ENCODE measurements at regions not wholly inside any gene's neighbourhood (a gene's known extent, or its start where the extent isn't known, plus 50 kb on each side); places are given as distances from the start of the nearest gene placed in this dataset.

DNA sequence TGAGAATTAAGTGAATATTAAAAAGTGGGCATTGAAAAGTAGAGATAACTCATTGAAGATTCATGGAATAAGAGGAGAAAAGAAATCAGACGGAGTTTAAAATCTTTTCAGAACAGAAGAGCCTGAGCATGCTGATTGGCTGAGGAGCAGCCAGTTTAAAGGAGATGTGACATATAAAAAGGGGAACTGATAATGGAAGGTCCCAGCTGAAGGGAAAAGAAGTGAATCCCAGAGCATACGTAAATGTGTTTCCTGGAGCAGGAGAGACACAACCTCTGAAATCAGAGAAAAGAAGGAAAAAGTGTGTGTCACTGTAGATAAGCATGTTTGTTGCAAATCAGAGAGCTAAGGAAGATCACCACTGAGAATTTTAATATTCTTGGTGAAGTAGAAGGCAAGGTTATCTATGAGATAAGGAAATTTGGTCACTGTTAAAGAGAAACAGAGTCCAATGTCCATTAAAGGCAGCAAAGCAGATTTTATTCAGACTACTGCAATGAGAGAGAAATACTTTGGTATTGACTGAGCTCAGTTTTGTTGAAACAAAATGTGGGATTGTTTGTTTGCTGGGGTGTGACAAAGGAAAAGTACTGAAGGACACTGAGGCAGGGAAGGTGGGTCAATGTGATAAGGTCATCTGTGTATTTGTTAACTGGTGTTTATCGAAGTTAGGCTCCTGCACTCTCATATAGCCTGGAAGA lies 84.6 kb upstream of the WDR72 start:
- Mint-ChIP-seq H3K27ac (no peak overlapping the region; a peak in 1 of 7 replicates), H3K27me3 (ENCODE audit: low read depth) (no peaks in the 10 kb centered on the region), H3K4me3 (no peak overlapping the region), H3K36me3 (ENCODE audit: insufficient read depth in 1 of 3, low read depth in 3 of 3) (0 out of 7 replicates have a peak, but pooled peaks cover 0 to 5% (median 0%) of the 10 kb centered on the region in 3 experiments), H3K4me1 (no peaks in the 10 kb centered on the region), H3K9me3 (peaks cover 0 to 3% of the 10 kb centered on the region in 2 experiments; a peak in 1 of 5 replicates)
- Histone ChIP-seq H3T11ph (ENCODE audit: low read length) (no peak overlapping the region), H3K4me1 (ENCODE audit: insufficient read depth, low read length) (no peaks in the 10 kb centered on the region), H2AK5ac (ENCODE audit: insufficient read length, low read length) (no peak overlapping the region), H2BK12ac (ENCODE audit: insufficient read length, low read depth, low read length) (no peak overlapping the region), H3K27ac (ENCODE audit: insufficient read length, low read depth, low read length) (no peak overlapping the region), H4K5ac (ENCODE audit: insufficient read length, low read depth, low read length) (no peak overlapping the region), H4K91ac (ENCODE audit: insufficient read length, low read depth, low read length) (no peak overlapping the region), H2BK20ac (ENCODE audit: low read depth, low read length, poor library complexity, severe bottlenecking) (no peak overlapping the region), H3K79me2 (ENCODE audit: insufficient read depth, low read length) (no peaks in the 10 kb centered on the region), H4K8ac (replicated peaks; ENCODE audit: insufficient read length, low read depth, low read length) (no peak overlapping the region), H3K27me3 (ENCODE audit: insufficient read depth, low read length) (no peaks in the 10 kb centered on the region), H3K4me2 (ENCODE audit: insufficient read depth, insufficient read length, low read length) (no peak overlapping the region), H2BK120ac (ENCODE audit: low read depth, low read length, poor library complexity, severe bottlenecking) (no peak overlapping the region), H3K9me3 (ENCODE audit: control insufficient read depth, low read depth, low read length) (no peaks in the 10 kb centered on the region), H2AFZ (ENCODE audit: low read length) (no peak overlapping the region), H2BK5ac (ENCODE audit: insufficient read length, low read length) (no peak overlapping the region), H3K9ac (ENCODE audit: extremely low read depth, insufficient read length, low read length) (no peak overlapping the region), H3K23me2 (ENCODE audit: insufficient read length, low read depth, low read length, poor library complexity, severe bottlenecking) (no peaks in the 10 kb centered on the region), H3K18ac (ENCODE audit: insufficient read length, low read depth, low read length) (no peak overlapping the region), H3K56ac (ENCODE audit: insufficient read length, low read depth, low read length) (no peak overlapping the region), H3K14ac (ENCODE audit: insufficient read depth, low read length) (no peak overlapping the region), H3K4ac (ENCODE audit: low read depth, low read length) (no peak overlapping the region), H2BK15ac (ENCODE audit: low read depth, low read length) (no peak overlapping the region), H3K23ac (ENCODE audit: insufficient read length, low read depth, low read length) (no peak overlapping the region), H3K79me1 (ENCODE audit: insufficient read depth, low read depth, low read length, poor library complexity, severe bottlenecking) (no peaks in the 10 kb centered on the region), H4K20me1 (ENCODE audit: control insufficient read depth, insufficient read depth, insufficient read length) (no peaks in the 10 kb centered on the region)
- no CpG with 5 or more reads among the region's 3 CpGs for WGBS (ENCODE audit: extremely low coverage, insufficient read length, low lambda C conversion rate)
- TF ChIP-seq, protein P1, sequence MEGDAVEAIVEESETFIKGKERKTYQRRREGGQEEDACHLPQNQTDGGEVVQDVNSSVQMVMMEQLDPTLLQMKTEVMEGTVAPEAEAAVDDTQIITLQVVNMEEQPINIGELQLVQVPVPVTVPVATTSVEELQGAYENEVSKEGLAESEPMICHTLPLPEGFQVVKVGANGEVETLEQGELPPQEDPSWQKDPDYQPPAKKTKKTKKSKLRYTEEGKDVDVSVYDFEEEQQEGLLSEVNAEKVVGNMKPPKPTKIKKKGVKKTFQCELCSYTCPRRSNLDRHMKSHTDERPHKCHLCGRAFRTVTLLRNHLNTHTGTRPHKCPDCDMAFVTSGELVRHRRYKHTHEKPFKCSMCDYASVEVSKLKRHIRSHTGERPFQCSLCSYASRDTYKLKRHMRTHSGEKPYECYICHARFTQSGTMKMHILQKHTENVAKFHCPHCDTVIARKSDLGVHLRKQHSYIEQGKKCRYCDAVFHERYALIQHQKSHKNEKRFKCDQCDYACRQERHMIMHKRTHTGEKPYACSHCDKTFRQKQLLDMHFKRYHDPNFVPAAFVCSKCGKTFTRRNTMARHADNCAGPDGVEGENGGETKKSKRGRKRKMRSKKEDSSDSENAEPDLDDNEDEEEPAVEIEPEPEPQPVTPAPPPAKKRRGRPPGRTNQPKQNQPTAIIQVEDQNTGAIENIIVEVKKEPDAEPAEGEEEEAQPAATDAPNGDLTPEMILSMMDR (conservative IDR thresholded peaks at IDR 0.05) = no peak
- no peak for DNase-seq
